Endothelial cell of umbilical vein (primary cell): ENCODE measurements at regions not wholly inside any gene's neighbourhood (a gene's known extent, or its start where the extent isn't known, plus 50 kb on each side); places are given as distances from the start of the nearest gene placed in this dataset.

Experiments used
- EZH2 ChIP-seq: IDR thresholded peaks from 2 replicates; pipeline ENCODE4 v1.6.1; 2012; ENCODE audit warnings: borderline replicate concordance, low read depth, mild to moderate bottlenecking, moderate library complexity, low read length, inconsistent platforms; ENCODE audit not compliant: severe bottlenecking
- MYC ChIP-seq: IDR thresholded peaks from one replicate; pipeline ENCODE4 v1.6.1; 2011; ENCODE audit warnings: mild to moderate bottlenecking, low read depth, low read length
- POLR2AphosphoS5 ChIP-seq: IDR thresholded peaks from 2 replicates; pipeline ENCODE4 v1.6.1; 2012; ENCODE audit warnings: low read depth, mild to moderate bottlenecking, control low read depth, low read length, moderate library complexity; ENCODE audit not compliant: insufficient read depth
- TF ChIP-seq, protein P1 (sequence below), 2 donors: IDR thresholded peaks; 1 replicate in 1 of 2; 2 replicates in 1 of 2; pipeline ENCODE4 v1.5.1; 2011; ENCODE audit warnings: low read length in 2 of 2, mild to moderate bottlenecking in 2 of 2, moderate library complexity in 2 of 2, control low read depth in 1 of 2, inconsistent platforms in 1 of 2, low read depth in 1 of 2; ENCODE audit not compliant: insufficient read depth in 1 of 2; ENCODE audit errors: extremely low read depth in 1 of 2
- TF ChIP-seq, protein P2 (sequence below): IDR thresholded peaks from 2 replicates; pipeline ENCODE4 v1.6.1; 2011; ENCODE audit not compliant: insufficient read depth, insufficient read length

DNA sequence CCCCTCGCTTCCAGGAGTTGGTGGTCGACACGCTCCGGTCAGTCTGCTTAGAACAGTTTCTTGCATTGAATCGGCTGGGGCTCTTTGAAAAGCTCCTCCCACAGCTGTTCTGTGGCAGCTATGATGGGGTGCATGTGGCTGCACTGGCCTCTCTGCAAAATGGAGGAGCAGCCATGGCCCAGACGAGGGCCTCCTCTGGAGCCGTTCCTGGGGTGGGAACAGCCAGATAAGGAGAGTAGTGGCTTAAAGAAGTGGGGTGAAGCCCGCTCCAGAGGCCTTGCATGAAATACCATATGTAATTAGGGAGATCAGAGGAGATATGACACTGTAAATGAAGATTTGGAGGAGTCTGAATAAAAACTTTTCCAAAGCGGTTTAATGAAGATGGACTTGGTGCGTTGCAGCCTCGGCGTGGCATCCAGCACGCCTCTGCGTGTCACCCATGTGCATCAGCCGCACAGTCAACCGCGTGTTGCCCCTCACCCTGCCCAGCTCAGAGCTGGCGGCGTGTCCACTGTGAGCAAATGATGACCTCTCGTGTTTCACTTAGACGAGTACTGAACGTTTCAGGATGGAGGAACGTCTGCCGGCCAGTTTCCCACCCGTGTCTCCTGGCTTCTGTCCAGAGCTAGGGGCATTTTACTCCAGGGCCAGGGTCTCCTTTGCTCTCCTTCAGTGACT lies 199.2 kb downstream of the TEX29 start:
- no peak for TF ChIP-seq EZH2
- TF ChIP-seq MYC: no peak
- TF ChIP-seq, protein P1, sequence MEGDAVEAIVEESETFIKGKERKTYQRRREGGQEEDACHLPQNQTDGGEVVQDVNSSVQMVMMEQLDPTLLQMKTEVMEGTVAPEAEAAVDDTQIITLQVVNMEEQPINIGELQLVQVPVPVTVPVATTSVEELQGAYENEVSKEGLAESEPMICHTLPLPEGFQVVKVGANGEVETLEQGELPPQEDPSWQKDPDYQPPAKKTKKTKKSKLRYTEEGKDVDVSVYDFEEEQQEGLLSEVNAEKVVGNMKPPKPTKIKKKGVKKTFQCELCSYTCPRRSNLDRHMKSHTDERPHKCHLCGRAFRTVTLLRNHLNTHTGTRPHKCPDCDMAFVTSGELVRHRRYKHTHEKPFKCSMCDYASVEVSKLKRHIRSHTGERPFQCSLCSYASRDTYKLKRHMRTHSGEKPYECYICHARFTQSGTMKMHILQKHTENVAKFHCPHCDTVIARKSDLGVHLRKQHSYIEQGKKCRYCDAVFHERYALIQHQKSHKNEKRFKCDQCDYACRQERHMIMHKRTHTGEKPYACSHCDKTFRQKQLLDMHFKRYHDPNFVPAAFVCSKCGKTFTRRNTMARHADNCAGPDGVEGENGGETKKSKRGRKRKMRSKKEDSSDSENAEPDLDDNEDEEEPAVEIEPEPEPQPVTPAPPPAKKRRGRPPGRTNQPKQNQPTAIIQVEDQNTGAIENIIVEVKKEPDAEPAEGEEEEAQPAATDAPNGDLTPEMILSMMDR (IDR thresholded peaks at IDR 0.05; ENCODE audit: extremely low read depth in 1 of 2, insufficient read depth in 1 of 2, low read depth in 1 of 2, low read length in 2 of 2): no peak
- TF ChIP-seq, protein P2, sequence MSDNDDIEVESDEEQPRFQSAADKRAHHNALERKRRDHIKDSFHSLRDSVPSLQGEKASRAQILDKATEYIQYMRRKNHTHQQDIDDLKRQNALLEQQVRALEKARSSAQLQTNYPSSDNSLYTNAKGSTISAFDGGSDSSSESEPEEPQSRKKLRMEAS: no peak
- no peak for TF ChIP-seq POLR2AphosphoS5
